ENCODE measurements at regions not wholly inside any gene's neighbourhood (a gene's known extent, or its start where the extent isn't known, plus 50 kb on each side); places are given as distances from the start of the nearest gene placed in this dataset.

DNA sequence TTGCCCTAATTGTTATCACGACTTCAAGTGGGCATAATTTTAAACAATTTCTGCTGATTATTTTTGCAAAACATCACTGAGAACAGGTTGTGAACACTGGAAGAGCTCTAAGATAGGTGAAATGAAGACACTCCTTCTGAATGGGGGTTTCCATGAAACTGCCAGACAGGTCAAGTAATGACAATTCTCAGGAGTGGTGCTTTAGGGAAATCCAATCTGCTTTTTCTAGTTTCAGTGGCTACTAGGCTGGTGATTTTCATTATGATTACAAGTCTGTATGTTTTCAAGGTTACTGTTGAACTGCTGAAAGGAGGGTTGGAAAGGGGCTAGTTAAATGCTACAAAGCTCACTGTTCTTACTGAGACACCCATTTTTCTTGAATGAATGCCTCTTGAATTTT, 1724.2 kb downstream of the PCDH9 start:
- TF ChIP-seq MAX (IDR thresholded peaks at IDR 0.05) (no peak), EP300 (IDR thresholded peaks at IDR 0.05; ENCODE audit: borderline replicate concordance) (no peak), TAF1 (IDR thresholded peaks at IDR 0.05; ENCODE audit: low read depth) (no peak), REST (IDR thresholded peaks at IDR 0.05; ENCODE audit: low read depth) (no peak), YY1 (IDR thresholded peaks at IDR 0.05; ENCODE audit: low read depth) (no peak), RAD21 (IDR thresholded peaks at IDR 0.05; ENCODE audit: low read depth) (no peak), FOXM1 (IDR thresholded peaks at IDR 0.05; ENCODE audit: borderline replicate concordance, low read depth) (no peak), NFIC (IDR thresholded peaks at IDR 0.05) (no peak), TCF12 (IDR thresholded peaks at IDR 0.05; ENCODE audit: low read depth) (no peak), CEBPB (IDR thresholded peaks at IDR 0.05) (no peak)
- TF ChIP-seq, protein P1, sequence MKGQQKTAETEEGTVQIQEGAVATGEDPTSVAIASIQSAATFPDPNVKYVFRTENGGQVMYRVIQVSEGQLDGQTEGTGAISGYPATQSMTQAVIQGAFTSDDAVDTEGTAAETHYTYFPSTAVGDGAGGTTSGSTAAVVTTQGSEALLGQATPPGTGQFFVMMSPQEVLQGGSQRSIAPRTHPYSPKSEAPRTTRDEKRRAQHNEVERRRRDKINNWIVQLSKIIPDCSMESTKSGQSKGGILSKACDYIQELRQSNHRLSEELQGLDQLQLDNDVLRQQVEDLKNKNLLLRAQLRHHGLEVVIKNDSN (IDR thresholded peaks at IDR 0.05) = no peak
